ENCODE measurements at regions not wholly inside any gene's neighbourhood (a gene's known extent, or its start where the extent isn't known, plus 50 kb on each side); places are given as distances from the start of the nearest gene placed in this dataset.

- H3K36me3 ChIP-seq (ENCODE audit: low read depth, missing control alignments): no peaks in the 10 kb centered on the region
- H3K4me3 ChIP-seq: no peak overlapping the region
- no peaks in the 10 kb centered on the region for H3K4me1 ChIP-seq
- 94 to 97% methylated on average over 2 of the region's 2 CpGs for WGBS, 2 donors
- H3K27ac ChIP-seq: no peak overlapping the region
- TF ChIP-seq POLR2A (IDR thresholded peaks at IDR 0.05): no peak
- no peak for TF ChIP-seq CTCF (IDR thresholded peaks at IDR 0.05)
- H3K27me3 ChIP-seq: no peaks in the 10 kb centered on the region
- no peaks in the 10 kb centered on the region for H3K9me3 ChIP-seq
- DNase-seq: no peak
- intact Hi-C loops (cut with DNase I; ENCODE audit: low total_unique reads): no loop called here
Measured at GRCh38 chr1:56336982-56337381, 242.4 kb downstream of the PLPP3 start.

GRCh38 chr1:56335394-56335793 is 244.0 kb downstream of the PLPP3 start:
- H3K4me3 ChIP-seq: no peak overlapping the region
- DNase-seq: no peak
- WGBS, 2 donors: 81 to 84% methylated on average over 1 of the region's 1 CpG
- intact Hi-C loops (cut with DNase I; ENCODE audit: low total_unique reads): no loop called here
- no peaks in the 10 kb centered on the region for H3K4me1 ChIP-seq
- no peaks in the 10 kb centered on the region for H3K36me3 ChIP-seq (ENCODE audit: low read depth, missing control alignments)
- no peaks in the 10 kb centered on the region for H3K27me3 ChIP-seq
- TF ChIP-seq POLR2A (IDR thresholded peaks at IDR 0.05) (no peak), CTCF (IDR thresholded peaks at IDR 0.05) (no peak)
- H3K27ac ChIP-seq: no peak overlapping the region
- H3K9me3 ChIP-seq: no peaks in the 10 kb centered on the region

- Histone ChIP-seq H3K36me3 (ENCODE audit: low read depth, missing control alignments) (no peaks in the 10 kb centered on the region), H3K4me1 (no peaks in the 10 kb centered on the region), H3K9me3 (no peaks in the 10 kb centered on the region), H3K27ac (no peak overlapping the region), H3K4me3 (no peak overlapping the region), H3K27me3 (no peaks in the 10 kb centered on the region)
- no peak for DNase-seq
- TF ChIP-seq CTCF (IDR thresholded peaks at IDR 0.05): no peak
- TF ChIP-seq POLR2A (IDR thresholded peaks at IDR 0.05): no peak
- WGBS, 2 donors: 67 to 73% methylated on average over 2 of the region's 2 CpGs
- intact Hi-C loops (cut with DNase I; ENCODE audit: low total_unique reads): no loop called here
Measured at GRCh38 chr1:56334047-56334446, 245.3 kb downstream of the PLPP3 start.

GRCh38 chr1:56333461-56333860 is 245.9 kb downstream of the PLPP3 start:
- Histone ChIP-seq H3K4me1 (no peaks in the 10 kb centered on the region), H3K4me3 (no peak overlapping the region), H3K9me3 (no peaks in the 10 kb centered on the region), H3K36me3 (ENCODE audit: low read depth, missing control alignments) (no peaks in the 10 kb centered on the region), H3K27ac (no peak overlapping the region), H3K27me3 (no peaks in the 10 kb centered on the region)
- TF ChIP-seq CTCF (IDR thresholded peaks at IDR 0.05) (no peak), POLR2A (IDR thresholded peaks at IDR 0.05) (no peak)
- 91 to 95% methylated on average over 2 of the region's 2 CpGs for WGBS, 2 donors
- intact Hi-C loops (cut with DNase I; ENCODE audit: low total_unique reads): no loop called here
- DNase-seq: no peak

- intact Hi-C loops (cut with DNase I; ENCODE audit: low total_unique reads): no loop called here
- Histone ChIP-seq H3K36me3 (ENCODE audit: low read depth, missing control alignments) (no peaks in the 10 kb centered on the region), H3K4me3 (no peak overlapping the region), H3K27me3 (no peaks in the 10 kb centered on the region), H3K27ac (no peak overlapping the region), H3K4me1 (no peaks in the 10 kb centered on the region), H3K9me3 (no peaks in the 10 kb centered on the region)
- no peak for DNase-seq
- TF ChIP-seq CTCF (IDR thresholded peaks at IDR 0.05) (no peak), POLR2A (IDR thresholded peaks at IDR 0.05) (no peak)
- 82 to 92% methylated on average over 12 of the region's 12 CpGs for WGBS, 2 donors
Measured at GRCh38 chr1:56331892-56332567, 247.3 kb downstream of the PLPP3 start.

Measured in testis (tissue), 2 donors.